ENCODE measurements at regions not wholly inside any gene's neighbourhood (a gene's known extent, or its start where the extent isn't known, plus 50 kb on each side); places are given as distances from the start of the nearest gene placed in this dataset.
A peak's percentile ranks its signal among the peaks of the same experiment; 100 is the strongest.

GRCh38 chr2:176678571-176678970 lies 409.3 kb downstream of the MTX2 start:
- Histone ChIP-seq H3K4me3 (no peak overlapping the region), H3K36me3 (no peaks in the 10 kb centered on the region), H3K27me3 (peaks cover 0 to 24% (median 6%) of the 10 kb centered on the region in 7 donors), H3K27ac (no peak overlapping the region), H3K4me1 (peaks cover 0 to 14% (median 0%) of the 10 kb centered on the region in 9 donors), H3K9me3 (no peaks in the 10 kb centered on the region)
- 77 to 79% methylated on average over 5 of the region's 5 CpGs for WGBS, 2 donors
- DNase-seq (no peak), ATAC-seq (no peak)
- intact Hi-C loops (cut with DNase I), result no loop called here
- TF ChIP-seq, protein P1, sequence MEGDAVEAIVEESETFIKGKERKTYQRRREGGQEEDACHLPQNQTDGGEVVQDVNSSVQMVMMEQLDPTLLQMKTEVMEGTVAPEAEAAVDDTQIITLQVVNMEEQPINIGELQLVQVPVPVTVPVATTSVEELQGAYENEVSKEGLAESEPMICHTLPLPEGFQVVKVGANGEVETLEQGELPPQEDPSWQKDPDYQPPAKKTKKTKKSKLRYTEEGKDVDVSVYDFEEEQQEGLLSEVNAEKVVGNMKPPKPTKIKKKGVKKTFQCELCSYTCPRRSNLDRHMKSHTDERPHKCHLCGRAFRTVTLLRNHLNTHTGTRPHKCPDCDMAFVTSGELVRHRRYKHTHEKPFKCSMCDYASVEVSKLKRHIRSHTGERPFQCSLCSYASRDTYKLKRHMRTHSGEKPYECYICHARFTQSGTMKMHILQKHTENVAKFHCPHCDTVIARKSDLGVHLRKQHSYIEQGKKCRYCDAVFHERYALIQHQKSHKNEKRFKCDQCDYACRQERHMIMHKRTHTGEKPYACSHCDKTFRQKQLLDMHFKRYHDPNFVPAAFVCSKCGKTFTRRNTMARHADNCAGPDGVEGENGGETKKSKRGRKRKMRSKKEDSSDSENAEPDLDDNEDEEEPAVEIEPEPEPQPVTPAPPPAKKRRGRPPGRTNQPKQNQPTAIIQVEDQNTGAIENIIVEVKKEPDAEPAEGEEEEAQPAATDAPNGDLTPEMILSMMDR (IDR thresholded peaks at IDR 0.05), result no peak

DNA sequence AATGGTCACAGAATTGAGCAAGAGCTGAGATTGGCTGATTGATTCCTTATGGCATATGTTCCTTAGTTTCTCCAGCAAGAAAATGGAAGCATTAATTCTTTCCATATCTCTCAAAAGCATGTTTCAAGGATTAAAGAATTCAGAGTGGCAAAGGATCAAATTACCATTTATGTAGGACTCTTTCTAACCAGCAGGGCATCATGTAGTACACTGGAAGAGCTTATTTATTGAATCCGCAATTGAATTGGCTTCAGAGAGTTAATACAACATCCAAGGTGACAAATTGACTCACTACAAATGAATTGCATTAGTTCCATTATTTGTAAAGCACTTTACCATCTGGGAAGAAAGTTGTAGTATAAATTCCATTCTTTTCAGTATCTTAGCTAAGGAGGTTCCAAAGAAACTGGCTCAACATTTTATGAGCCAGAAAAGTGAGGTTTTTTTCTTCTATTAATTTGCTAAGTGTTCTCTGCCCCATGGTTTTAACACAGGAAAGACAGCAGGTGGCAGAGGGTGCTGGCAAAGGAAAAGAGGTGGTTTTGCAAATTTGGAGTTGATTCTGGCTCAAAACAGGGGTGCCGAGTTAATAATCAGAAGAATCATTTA lies 409.9 kb downstream of the MTX2 start:
- no peaks in the 10 kb centered on the region for H3K9me3 ChIP-seq
- no peak overlapping the region for H3K4me3 ChIP-seq
- H3K36me3 ChIP-seq, result no peaks in the 10 kb centered on the region
- H3K27ac ChIP-seq, result no peak overlapping the region
- H3K27me3 ChIP-seq, result peaks cover 0 to 24% (median 5%) of the 10 kb centered on the region in 7 donors
- TF ChIP-seq, protein P1 (IDR thresholded peaks at IDR 0.05), result no peak
- DNase-seq, result no peak
- ATAC-seq, result no peak
- intact Hi-C loops (cut with DNase I), result no loop called here
- 85 to 92% methylated on average over 2 of the region's 2 CpGs for WGBS, 2 donors
- H3K4me1 ChIP-seq, result peaks cover 0 to 14% (median 0%) of the 10 kb centered on the region in 9 donors

GRCh38 chr2:176680916-176681516 lies 411.8 kb downstream of the MTX2 start:
- intact Hi-C loops (cut with DNase I), result no loop called here
- Histone ChIP-seq H3K27ac (no peak overlapping the region), H3K9me3 (no peaks in the 10 kb centered on the region), H3K27me3 (peaks cover 0 to 19% (median 5%) of the 10 kb centered on the region in 7 donors), H3K36me3 (no peaks in the 10 kb centered on the region), H3K4me3 (no peak overlapping the region), H3K4me1 (peaks cover 0 to 14% (median 0%) of the 10 kb centered on the region in 9 donors)
- TF ChIP-seq, protein P1 (IDR thresholded peaks at IDR 0.05), result no peak
- DNase-seq (no peak), ATAC-seq (no peak)
- 89 to 91% methylated on average over 1 of the region's 1 CpG for WGBS, 2 donors

- TF ChIP-seq, protein P1 (IDR thresholded peaks at IDR 0.05), result no peak
- no peak overlapping the region for H3K4me3 ChIP-seq
- peak overlapping the region in 1 of 10 donors; percentile 7 for H3K27ac ChIP-seq
- WGBS, 2 donors, result 56 to 73% methylated on average over 1 of the region's 1 CpG
- intact Hi-C loops (cut with DNase I), result no loop called here
- H3K27me3 ChIP-seq, result peaks cover 0 to 19% (median 5%) of the 10 kb centered on the region in 7 donors
- no peaks in the 10 kb centered on the region for H3K36me3 ChIP-seq
- ATAC-seq (no peak), DNase-seq (no peak)
- peaks cover 0 to 14% (median 0%) of the 10 kb centered on the region in 9 donors for H3K4me1 ChIP-seq
- H3K9me3 ChIP-seq, result no peaks in the 10 kb centered on the region
These were observed 412.4 kb downstream of the MTX2 start for GRCh38 chr2:176681584-176682115.

Measured in heart right ventricle (tissue), 16 donors.